Right renal cortex interstitium (tissue), 3 donors: ENCODE measurements at regions not wholly inside any gene's neighbourhood (a gene's known extent, or its start where the extent isn't known, plus 50 kb on each side); places are given as distances from the start of the nearest gene placed in this dataset.

Source experiments
- DNase-seq, 3 donors: peaks; one replicate each; pipeline ENCODE4 v3.0.0-alpha.2; 2013; ENCODE audit warnings: low read depth in 3 of 3, low spot score in 2 of 3

- DNase-seq: no peak
These were observed 280.9 kb downstream of the RPRM start for GRCh38 chr2:153197402-153198386.

GRCh38 chr2:153196378-153197058, 282.0 kb downstream of the RPRM start:
- no peak for DNase-seq

- DNase-seq: no peak
These were observed 283.2 kb downstream of the RPRM start for GRCh38 chr2:153195342-153195741.

- no peak for DNase-seq
These were observed 289.3 kb downstream of the RPRM start for GRCh38 chr2:153189091-153189888.

GRCh38 chr2:153179808-153180207, 298.8 kb downstream of the RPRM start:
- DNase-seq: no peak

GRCh38 chr2:153169609-153170008, 309.0 kb downstream of the RPRM start:
- no peak for DNase-seq

GRCh38 chr2:153165021-153165420, 313.5 kb downstream of the RPRM start:
- DNase-seq: no peak

- DNase-seq: peak in 1 of 3 donors; percentile 9
These were observed 315.5 kb downstream of the RPRM start for GRCh38 chr2:153163055-153163454.

GRCh38 chr2:153156743-153157142, 321.8 kb downstream of the RPRM start:
- no peak for DNase-seq

GRCh38 chr2:153152036-153152435, 326.5 kb downstream of the RPRM start:
- no peak for DNase-seq

- no peak for DNase-seq
These were observed 333.0 kb downstream of the RPRM start for GRCh38 chr2:153145470-153145978.

- no peak for DNase-seq
These were observed 335.0 kb downstream of the RPRM start for GRCh38 chr2:153143540-153143939.

- DNase-seq: no peak
These were observed 338.1 kb downstream of the RPRM start for GRCh38 chr2:153140498-153140897.

GRCh38 chr2:153138651-153139375, 339.7 kb downstream of the RPRM start:
- no peak for DNase-seq

- DNase-seq: no peak
These were observed 342.3 kb downstream of the RPRM start for GRCh38 chr2:153136216-153136615.

GRCh38 chr2:153134725-153135124, 343.8 kb downstream of the RPRM start:
- DNase-seq: no peak

- no peak for DNase-seq
These were observed 344.8 kb downstream of the RPRM start for GRCh38 chr2:153133716-153134115.

GRCh38 chr2:153132418-153132817, 346.1 kb downstream of the RPRM start:
- DNase-seq: no peak

- no peak for DNase-seq
These were observed 363.4 kb downstream of the RPRM start for GRCh38 chr2:153115141-153115540.

- DNase-seq: no peak
These were observed 368.1 kb downstream of the RPRM start for GRCh38 chr2:153110486-153110885.
